Natural killer cell treated with Interleukin-12 subunit alpha and Interleukin-12 subunit beta and Interleukin-15 and Interleukin-18, amount 100 ng/mL, for 72 hours (primary cell): ENCODE measurements at regions not wholly inside any gene's neighbourhood (a gene's known extent, or its start where the extent isn't known, plus 50 kb on each side); places are given as distances from the start of the nearest gene placed in this dataset.
"Not testable (repeated sequence)": the region's sequence is repeated elsewhere in the genome, so short reads cannot be mapped to it uniquely, and the experiment has no call there.

Source experiments
- ATAC-seq, 2 donors: fragments of 150-1000 bp; cut with Tn5 transposase in 1 of 2; sonication (Bioruptor Pico), chemical (Tn5 transposase) in 1 of 2; 2 replicates each; pipeline ENCODE4 v1.10.0; 2021
- DNase-seq: peaks from one replicate; pipeline ENCODE4 v3.0.0; 2022; ENCODE audit warnings: low spot score
- H3K27ac Mint-ChIP-seq, 2 donors: 1 replicate in 1 of 2; 2 replicates in 1 of 2; pipeline ENCODE4 v1.8.0; 2022; ENCODE audit warnings: mixed read lengths in 2 of 2, mild to moderate bottlenecking in 1 of 2, moderate library complexity in 1 of 2
- H3K27me3 Mint-ChIP-seq, 2 donors: 1 replicate in 1 of 2; 2 replicates in 1 of 2; pipeline ENCODE4 v1.8.0; 2022; ENCODE audit warnings: mixed read lengths in 2 of 2
- H3K36me3 Mint-ChIP-seq: one replicate; pipeline ENCODE4 v1.8.0; 2022; ENCODE audit warnings: mixed read lengths
- H3K4me1 Mint-ChIP-seq, 2 donors: 1 replicate in 1 of 2; 2 replicates in 1 of 2; pipeline ENCODE4 v1.8.0; 2022; ENCODE audit warnings: low read depth in 2 of 2, mixed read lengths in 2 of 2, mild to moderate bottlenecking in 1 of 2
- H3K4me3 Mint-ChIP-seq: one replicate; pipeline ENCODE4 v1.8.0; 2022; ENCODE audit warnings: mixed read lengths
- H3K9me3 Mint-ChIP-seq: 2 replicates; pipeline ENCODE4 v1.8.0; 2022; ENCODE audit warnings: mixed read lengths

- no peak for ATAC-seq
- H3K27ac Mint-ChIP-seq: no peak overlapping the region
- H3K27me3 Mint-ChIP-seq: no peaks in the 10 kb centered on the region
These were observed 305.0 kb downstream of the MRPS30 start for GRCh38 chr5:45113726-45114125.

DNA sequence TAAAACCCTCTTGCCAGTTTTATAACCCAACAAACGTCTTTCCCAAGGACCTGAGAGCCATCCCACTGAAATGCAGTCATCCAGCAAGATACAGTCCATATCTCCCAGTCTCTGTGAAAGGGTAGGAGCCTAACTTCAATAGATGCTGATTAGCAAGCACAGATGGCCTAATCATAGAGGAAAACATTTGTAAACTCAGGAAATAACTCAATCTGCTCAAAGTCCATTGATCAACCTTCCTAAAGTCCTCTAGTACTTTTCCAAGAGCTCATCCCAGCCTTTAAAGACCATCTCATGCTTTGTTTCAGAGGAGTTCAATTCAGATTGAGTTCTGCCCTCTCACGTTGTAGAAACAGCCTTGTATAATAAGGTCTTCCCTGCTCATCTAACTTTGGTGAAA lies 324.2 kb downstream of the MRPS30 start:
- Mint-ChIP-seq H3K27ac (no peak overlapping the region), H3K9me3 (peaks cover 15% of the 10 kb centered on the region), H3K27me3 (no peaks in the 10 kb centered on the region), H3K36me3 (no peaks in the 10 kb centered on the region), H3K4me1 (no peaks in the 10 kb centered on the region), H3K4me3 (no peak overlapping the region)
- ATAC-seq: no peak
- DNase-seq: no peak

More at GRCh38 chr5:45113726-45114125, 305.0 kb downstream of the MRPS30 start:
- Mint-ChIP-seq H3K9me3 (peaks cover 23% of the 10 kb centered on the region), H3K4me3 (no peak overlapping the region), H3K36me3 (peaks cover 3% of the 10 kb centered on the region), H3K4me1 (no peaks in the 10 kb centered on the region)
- no peak for DNase-seq

DNA sequence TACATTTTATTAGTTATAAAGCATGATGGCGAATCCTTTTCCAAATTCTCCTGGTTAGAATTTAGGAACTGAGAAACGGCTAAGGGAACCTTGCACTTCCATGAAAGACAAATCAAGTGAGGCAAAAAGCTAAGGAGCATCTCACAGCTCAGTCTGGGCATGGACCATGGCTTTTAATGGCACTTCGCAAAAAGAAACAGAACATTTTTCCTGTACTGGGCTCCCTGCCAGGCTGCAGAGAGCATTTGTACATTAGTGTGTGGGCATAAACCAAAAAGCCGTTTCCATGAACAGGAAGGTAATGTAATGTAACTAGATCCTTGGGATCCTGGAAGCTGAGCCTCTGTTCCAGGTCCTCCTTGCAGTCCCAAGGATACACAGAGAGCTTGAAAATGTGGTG lies 354.2 kb downstream of the MRPS30 start:
- no peak overlapping the region for H3K27ac Mint-ChIP-seq
- no peaks in the 10 kb centered on the region for H3K4me1 Mint-ChIP-seq
- DNase-seq (no peak), ATAC-seq (no peak)
- no peaks in the 10 kb centered on the region for H3K27me3 Mint-ChIP-seq
- H3K4me3 Mint-ChIP-seq: no peak overlapping the region
- H3K36me3 Mint-ChIP-seq: peaks cover 9% of the 10 kb centered on the region
- H3K9me3 Mint-ChIP-seq: peaks cover 20% of the 10 kb centered on the region

DNA sequence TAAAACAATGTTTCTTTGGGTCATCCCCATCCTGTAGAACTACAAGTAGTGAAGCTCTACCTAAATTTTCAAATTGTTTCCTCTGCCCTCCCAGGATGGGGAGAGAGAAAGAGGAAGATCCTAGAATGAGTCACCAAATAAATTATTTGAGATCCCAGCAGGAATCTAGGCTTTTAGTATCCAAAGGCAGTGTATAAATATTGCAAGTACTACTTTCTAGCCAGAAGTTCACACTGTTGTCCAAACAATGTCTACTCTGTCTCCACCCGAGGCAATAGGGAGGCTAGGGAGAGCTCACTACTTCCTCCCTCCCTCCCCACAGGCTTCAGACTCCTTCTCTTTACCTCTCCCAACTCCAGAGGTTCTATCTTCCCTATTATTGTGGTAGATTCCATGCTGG lies 362.8 kb downstream of the MRPS30 start:
- no peaks in the 10 kb centered on the region for H3K4me1 Mint-ChIP-seq
- peaks cover 12% of the 10 kb centered on the region for H3K9me3 Mint-ChIP-seq
- no peaks in the 10 kb centered on the region for H3K36me3 Mint-ChIP-seq

GRCh38 chr5:45172634-45173033 lies 363.9 kb downstream of the MRPS30 start:
- H3K27ac Mint-ChIP-seq, H3K9me3 Mint-ChIP-seq, H3K27me3 Mint-ChIP-seq, DNase-seq, H3K4me3 Mint-ChIP-seq, ATAC-seq, H3K36me3 Mint-ChIP-seq, H3K4me1 Mint-ChIP-seq: not testable (repeated sequence)

More for the DNA sequence above, 362.8 kb downstream of the MRPS30 start:
- Mint-ChIP-seq H3K27ac (no peak overlapping the region), H3K4me3 (no peak overlapping the region), H3K27me3 (no peaks in the 10 kb centered on the region)
- DNase-seq (no peak), ATAC-seq (no peak)

DNA sequence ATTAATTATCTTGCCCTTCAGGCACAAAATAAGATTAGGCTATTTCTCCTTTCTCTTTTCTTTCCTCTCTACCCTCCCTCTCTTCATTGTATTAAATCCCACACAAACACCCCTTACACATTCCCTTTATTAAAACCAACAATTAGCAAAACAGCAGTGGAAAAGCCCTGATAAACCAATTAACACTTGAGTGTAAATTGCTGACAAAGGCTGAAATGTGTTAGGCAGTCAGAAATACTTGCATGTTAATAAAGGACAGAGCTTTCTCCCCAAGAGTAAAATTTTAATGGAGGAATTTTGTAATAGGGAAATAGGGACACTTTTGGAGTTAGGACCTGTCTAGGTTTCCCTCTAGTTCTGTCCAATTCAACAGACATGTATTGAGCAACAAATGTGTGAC lies 370.9 kb downstream of the MRPS30 start:
- Mint-ChIP-seq H3K4me1 (no peaks in the 10 kb centered on the region), H3K4me3 (no peak overlapping the region), H3K9me3 (peaks cover 23% of the 10 kb centered on the region), H3K27me3 (no peaks in the 10 kb centered on the region), H3K27ac (no peak overlapping the region), H3K36me3 (no peaks in the 10 kb centered on the region)
- no peak for ATAC-seq
- DNase-seq: no peak

DNA sequence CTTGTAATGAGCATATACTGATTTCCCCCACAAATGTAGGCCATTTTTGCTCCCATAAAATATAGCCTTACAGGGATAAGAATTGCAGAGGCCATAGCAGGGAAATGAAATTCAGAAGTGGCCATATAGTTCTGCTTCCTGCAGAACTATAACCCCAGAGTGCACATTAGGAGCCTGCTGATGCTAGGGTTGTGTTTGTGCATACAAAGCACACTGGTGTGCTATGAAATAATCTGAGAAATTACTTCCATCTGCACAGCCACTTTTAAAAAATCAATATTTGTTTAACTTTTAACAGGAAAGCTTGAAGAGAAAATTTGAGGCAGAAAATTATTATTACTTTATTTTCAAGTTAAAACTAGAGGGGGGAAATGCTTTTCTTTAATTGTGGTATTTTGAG lies 380.3 kb downstream of the MRPS30 start:
- no peak for DNase-seq
- no peaks in the 10 kb centered on the region for H3K36me3 Mint-ChIP-seq

GRCh38 chr5:45189481-45189880 lies 380.7 kb downstream of the MRPS30 start:
- DNase-seq (no peak), ATAC-seq (no peak)
- Mint-ChIP-seq H3K27ac (no peak overlapping the region), H3K9me3 (peaks cover 15% of the 10 kb centered on the region), H3K27me3 (no peaks in the 10 kb centered on the region), H3K36me3 (no peaks in the 10 kb centered on the region), H3K4me3 (no peak overlapping the region), H3K4me1 (no peaks in the 10 kb centered on the region)

More for the DNA sequence above, 380.3 kb downstream of the MRPS30 start:
- Mint-ChIP-seq H3K27me3 (no peaks in the 10 kb centered on the region), H3K4me3 (no peak overlapping the region), H3K27ac (no peak overlapping the region), H3K9me3 (peaks cover 17% of the 10 kb centered on the region), H3K4me1 (no peaks in the 10 kb centered on the region)
- no peak for ATAC-seq

DNA sequence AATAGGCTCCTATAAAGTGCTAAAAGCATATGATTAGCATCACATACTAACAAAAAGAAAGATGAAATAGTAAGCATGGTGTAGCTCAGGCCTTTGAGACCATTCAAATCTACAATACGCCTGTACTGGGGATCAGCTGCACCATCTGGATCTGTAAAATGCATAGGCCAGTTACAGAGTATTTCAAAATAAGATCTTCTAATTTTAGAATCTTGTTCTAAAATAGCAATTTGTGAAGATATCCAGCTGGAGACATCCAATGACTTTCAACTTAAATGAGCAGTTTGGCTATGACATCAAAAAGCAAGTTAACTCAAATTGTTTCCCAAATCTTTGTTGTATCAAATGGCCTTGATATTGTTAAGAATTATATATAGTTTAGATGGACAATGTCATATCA lies 386.3 kb downstream of the MRPS30 start:
- H3K27me3 Mint-ChIP-seq: no peaks in the 10 kb centered on the region
- peaks cover 18% of the 10 kb centered on the region for H3K9me3 Mint-ChIP-seq
- ATAC-seq (no peak), DNase-seq (no peak)
- H3K4me1 Mint-ChIP-seq: no peaks in the 10 kb centered on the region
- no peak overlapping the region for H3K4me3 Mint-ChIP-seq
- H3K36me3 Mint-ChIP-seq: peaks cover 5% of the 10 kb centered on the region
- no peak overlapping the region for H3K27ac Mint-ChIP-seq
